ENCODE measurements at regions not wholly inside any gene's neighbourhood (a gene's known extent, or its start where the extent isn't known, plus 50 kb on each side); places are given as distances from the start of the nearest gene placed in this dataset.

- TF ChIP-seq, protein P1, sequence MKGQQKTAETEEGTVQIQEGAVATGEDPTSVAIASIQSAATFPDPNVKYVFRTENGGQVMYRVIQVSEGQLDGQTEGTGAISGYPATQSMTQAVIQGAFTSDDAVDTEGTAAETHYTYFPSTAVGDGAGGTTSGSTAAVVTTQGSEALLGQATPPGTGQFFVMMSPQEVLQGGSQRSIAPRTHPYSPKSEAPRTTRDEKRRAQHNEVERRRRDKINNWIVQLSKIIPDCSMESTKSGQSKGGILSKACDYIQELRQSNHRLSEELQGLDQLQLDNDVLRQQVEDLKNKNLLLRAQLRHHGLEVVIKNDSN (IDR thresholded peaks at IDR 0.05; ENCODE audit: borderline replicate concordance, low read depth): no peak
- TF ChIP-seq SMC3 (IDR thresholded peaks at IDR 0.05; ENCODE audit: low read depth, low read length) (no peak), CTCF (IDR thresholded peaks at IDR 0.05) (no peak), EP300 (IDR thresholded peaks at IDR 0.05; ENCODE audit: borderline replicate concordance in 1 of 2, low read depth in 1 of 2, low read length in 1 of 2) (no peak), IRF3 (IDR thresholded peaks at IDR 0.05; ENCODE audit: low read depth, low read length) (no peak), TAF1 (IDR thresholded peaks at IDR 0.05; ENCODE audit: borderline replicate concordance, low read depth, low read length) (no peak), YY1 (IDR thresholded peaks at IDR 0.05; ENCODE audit: low read depth) (no peak), CHD2 (IDR thresholded peaks at IDR 0.05; ENCODE audit: low read length, partially characterized antibody) (no peak), GABPA (IDR thresholded peaks at IDR 0.05; ENCODE audit: low read depth) (no peak), MEF2A (IDR thresholded peaks at IDR 0.05; ENCODE audit: borderline replicate concordance, low read depth) (no peak), POLR2AphosphoS5 (IDR thresholded peaks at IDR 0.05; ENCODE audit: low read depth, low read length) (no peak), REST (IDR thresholded peaks at IDR 0.05; ENCODE audit: low read depth, low read length) (no peak), EZH2phosphoT487 (IDR thresholded peaks at IDR 0.05; ENCODE audit: borderline replicate concordance, low read depth) (no peak)
- TF ChIP-seq, protein P2, sequence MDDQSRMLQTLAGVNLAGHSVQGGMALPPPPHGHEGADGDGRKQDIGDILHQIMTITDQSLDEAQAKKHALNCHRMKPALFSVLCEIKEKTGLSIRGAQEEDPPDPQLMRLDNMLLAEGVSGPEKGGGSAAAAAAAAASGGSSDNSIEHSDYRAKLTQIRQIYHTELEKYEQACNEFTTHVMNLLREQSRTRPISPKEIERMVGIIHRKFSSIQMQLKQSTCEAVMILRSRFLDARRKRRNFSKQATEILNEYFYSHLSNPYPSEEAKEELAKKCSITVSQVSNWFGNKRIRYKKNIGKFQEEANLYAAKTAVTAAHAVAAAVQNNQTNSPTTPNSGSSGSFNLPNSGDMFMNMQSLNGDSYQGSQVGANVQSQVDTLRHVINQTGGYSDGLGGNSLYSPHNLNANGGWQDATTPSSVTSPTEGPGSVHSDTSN (IDR thresholded peaks at IDR 0.05): no peak
Observed at GRCh38 chrX:40360557-40360956, 220.2 kb upstream of the ATP6AP2 start.

All from SK-N-SH (cell line).